ENCODE measurements at regions not wholly inside any gene's neighbourhood (a gene's known extent, or its start where the extent isn't known, plus 50 kb on each side); places are given as distances from the start of the nearest gene placed in this dataset.

- no peak for ATAC-seq
- Mint-ChIP-seq H3K4me1 (no peaks in the 10 kb centered on the region), H3K27ac (no peak overlapping the region), H3K36me3 (ENCODE audit: low read depth) (no peaks in the 10 kb centered on the region), H3K27me3 (ENCODE audit: insufficient read depth, low read depth, poor library complexity) (no peaks in the 10 kb centered on the region), H3K4me3 (no peak overlapping the region), H3K9me3 (no peaks in the 10 kb centered on the region)
- Histone ChIP-seq H3K4me2 (no peak overlapping the region), H3K9me2 (ENCODE audit: insufficient read depth) (peaks cover 3% of the 10 kb centered on the region; the same call in 1 of the 2 replicates), H3K27ac (ENCODE audit: low read depth) (no peak overlapping the region), H2AFZ (no peak overlapping the region), H4K20me1 (replicated peaks; ENCODE audit: insufficient read depth) (no peaks in the 10 kb centered on the region), H3K4me1 (ENCODE audit: insufficient read depth) (no peaks in the 10 kb centered on the region), H3K79me2 (replicated peaks; ENCODE audit: insufficient read depth) (no peaks in the 10 kb centered on the region), H3K36me3 (ENCODE audit: insufficient read depth) (no peaks in the 10 kb centered on the region), H3K27me3 (ENCODE audit: insufficient read depth) (no peaks in the 10 kb centered on the region), H3F3A (replicated peaks; ENCODE audit: low read depth) (no peaks in the 10 kb centered on the region), H3K4me3 (no peak overlapping the region)
- DNase-seq (ENCODE audit: low spot score): no peak
- no peak for TF ChIP-seq EZH2phosphoT487 (IDR thresholded peaks at IDR 0.05; ENCODE audit: unreplicated experiment)
- TF ChIP-seq CREB1 (CRISPR knock-in tag; IDR thresholded peaks at IDR 0.05; ENCODE audit: low read depth): no peak
- no peak for TF ChIP-seq ZNF331 (CRISPR knock-in tag; IDR thresholded peaks at IDR 0.05; ENCODE audit: low read depth)
- no peak for TF ChIP-seq STAT1 (IDR thresholded peaks at IDR 0.05; ENCODE audit: unreplicated experiment)
- no peak for TF ChIP-seq EZH2 (IDR thresholded peaks at IDR 0.05; ENCODE audit: low read depth, unreplicated experiment)
- no peak for TF ChIP-seq ZNF114 (CRISPR knock-in tag; IDR thresholded peaks at IDR 0.05)
Observed at GRCh38 chr2:187057466-187057865, 208.5 kb upstream of the ZSWIM2 start.

GRCh38 chr2:187056416-187057334 lies 207.7 kb upstream of the ZSWIM2 start:
- H3K9me3 Mint-ChIP-seq: no peaks in the 10 kb centered on the region
- ATAC-seq: no peak
- Histone ChIP-seq H2AFZ (no peak overlapping the region), H4K20me1 (replicated peaks; ENCODE audit: insufficient read depth) (no peaks in the 10 kb centered on the region), H3K9me2 (ENCODE audit: insufficient read depth) (peaks cover 3% of the 10 kb centered on the region; the same call in 1 of the 2 replicates), H3K79me2 (replicated peaks; ENCODE audit: insufficient read depth) (no peaks in the 10 kb centered on the region), H3K27me3 (ENCODE audit: insufficient read depth) (no peaks in the 10 kb centered on the region), H3K36me3 (ENCODE audit: insufficient read depth) (no peaks in the 10 kb centered on the region), H3K27ac (ENCODE audit: low read depth) (no peak overlapping the region), H3K4me1 (ENCODE audit: insufficient read depth) (no peaks in the 10 kb centered on the region), H3K4me2 (no peak overlapping the region), H3K4me3 (no peak overlapping the region), H3F3A (replicated peaks; ENCODE audit: low read depth) (no peaks in the 10 kb centered on the region)
- TF ChIP-seq ZNF462 (CRISPR knock-in tag; IDR thresholded peaks at IDR 0.05): no peak
- no peak for TF ChIP-seq EZH2phosphoT487 (IDR thresholded peaks at IDR 0.05; ENCODE audit: unreplicated experiment)
- TF ChIP-seq ZNF114 (CRISPR knock-in tag; IDR thresholded peaks at IDR 0.05): no peak
- TF ChIP-seq ETS1 (IDR thresholded peaks at IDR 0.05): no peak
- H3K36me3 Mint-ChIP-seq (ENCODE audit: low read depth): no peaks in the 10 kb centered on the region
- H3K4me3 Mint-ChIP-seq: no peak overlapping the region
- DNase-seq (ENCODE audit: low spot score): no peak
- H3K27ac Mint-ChIP-seq: no peak overlapping the region
- H3K27me3 Mint-ChIP-seq (ENCODE audit: insufficient read depth, low read depth, poor library complexity): no peaks in the 10 kb centered on the region
- no peaks in the 10 kb centered on the region for H3K4me1 Mint-ChIP-seq

All from GM23338 (cell line).